ENCODE measurements at regions not wholly inside any gene's neighbourhood (a gene's known extent, or its start where the extent isn't known, plus 50 kb on each side); places are given as distances from the start of the nearest gene placed in this dataset.

GRCh38 chr10:121300723-121301122 lies 297.5 kb downstream of the FGFR2 start:
- H3K9me3 Mint-ChIP-seq, result no peaks in the 10 kb centered on the region
- DNase-seq, result no peak
- H3K36me3 Mint-ChIP-seq (ENCODE audit: low read depth), result no peaks in the 10 kb centered on the region
- H3K27me3 Mint-ChIP-seq, result peaks cover 2% of the 10 kb centered on the region
- ATAC-seq, result no peak
- no peaks in the 10 kb centered on the region for H3K4me1 Mint-ChIP-seq
- H3K27ac Mint-ChIP-seq, result no peak overlapping the region
- H3K4me3 Mint-ChIP-seq, result no peak overlapping the region

- ATAC-seq (no peak), DNase-seq (no peak)
- Mint-ChIP-seq H3K4me1 (no peaks in the 10 kb centered on the region), H3K9me3 (no peaks in the 10 kb centered on the region), H3K27ac (no peak overlapping the region), H3K4me3 (no peak overlapping the region), H3K36me3 (ENCODE audit: low read depth) (no peaks in the 10 kb centered on the region), H3K27me3 (peaks cover 2% of the 10 kb centered on the region)
These were observed 295.6 kb downstream of the FGFR2 start for GRCh38 chr10:121302541-121303180.

- Mint-ChIP-seq H3K9me3 (no peaks in the 10 kb centered on the region), H3K4me3 (no peak overlapping the region), H3K36me3 (ENCODE audit: low read depth) (no peaks in the 10 kb centered on the region), H3K27ac (no peak overlapping the region), H3K27me3 (peaks cover 2% of the 10 kb centered on the region), H3K4me1 (no peaks in the 10 kb centered on the region)
- DNase-seq (no peak), ATAC-seq (no peak)
These were observed 294.9 kb downstream of the FGFR2 start for GRCh38 chr10:121303287-121303890.

- DNase-seq (no peak), ATAC-seq (no peak)
- H3K4me1 Mint-ChIP-seq, result no peaks in the 10 kb centered on the region
- no peaks in the 10 kb centered on the region for H3K36me3 Mint-ChIP-seq (ENCODE audit: low read depth)
- H3K27me3 Mint-ChIP-seq, result peaks cover 2% of the 10 kb centered on the region
- H3K27ac Mint-ChIP-seq, result no peak overlapping the region
- no peaks in the 10 kb centered on the region for H3K9me3 Mint-ChIP-seq
- H3K4me3 Mint-ChIP-seq, result no peak overlapping the region
These were observed 293.2 kb downstream of the FGFR2 start for GRCh38 chr10:121305066-121305465.

GRCh38 chr10:121306159-121306673 lies 292.0 kb downstream of the FGFR2 start:
- H3K4me3 Mint-ChIP-seq, result no peak overlapping the region
- H3K9me3 Mint-ChIP-seq, result no peaks in the 10 kb centered on the region
- no peaks in the 10 kb centered on the region for H3K4me1 Mint-ChIP-seq
- H3K27me3 Mint-ChIP-seq, result peaks cover 2% of the 10 kb centered on the region
- DNase-seq (no peak), ATAC-seq (no peak)
- H3K27ac Mint-ChIP-seq, result no peak overlapping the region
- H3K36me3 Mint-ChIP-seq (ENCODE audit: low read depth), result no peaks in the 10 kb centered on the region

GRCh38 chr10:121307411-121307980 lies 290.7 kb downstream of the FGFR2 start:
- no peaks in the 10 kb centered on the region for H3K27me3 Mint-ChIP-seq
- H3K9me3 Mint-ChIP-seq, result no peaks in the 10 kb centered on the region
- no peak overlapping the region for H3K27ac Mint-ChIP-seq
- H3K4me1 Mint-ChIP-seq, result no peaks in the 10 kb centered on the region
- DNase-seq (no peak), ATAC-seq (no peak)
- no peak overlapping the region for H3K4me3 Mint-ChIP-seq
- no peaks in the 10 kb centered on the region for H3K36me3 Mint-ChIP-seq (ENCODE audit: low read depth)

GRCh38 chr10:121308020-121308419 lies 290.2 kb downstream of the FGFR2 start:
- no peak for DNase-seq
- no peaks in the 10 kb centered on the region for H3K36me3 Mint-ChIP-seq (ENCODE audit: low read depth)
- no peaks in the 10 kb centered on the region for H3K4me1 Mint-ChIP-seq
- H3K27ac Mint-ChIP-seq, result no peak overlapping the region
- ATAC-seq, result no peak
- H3K9me3 Mint-ChIP-seq, result no peaks in the 10 kb centered on the region
- H3K27me3 Mint-ChIP-seq, result no peaks in the 10 kb centered on the region
- H3K4me3 Mint-ChIP-seq, result no peak overlapping the region

GRCh38 chr10:121309164-121309563 lies 289.1 kb downstream of the FGFR2 start:
- Mint-ChIP-seq H3K4me1 (no peaks in the 10 kb centered on the region), H3K27me3 (no peaks in the 10 kb centered on the region), H3K9me3 (no peaks in the 10 kb centered on the region), H3K36me3 (ENCODE audit: low read depth) (no peaks in the 10 kb centered on the region), H3K27ac (no peak overlapping the region), H3K4me3 (no peak overlapping the region)
- DNase-seq (no peak), ATAC-seq (no peak)

- Mint-ChIP-seq H3K27me3 (no peaks in the 10 kb centered on the region), H3K9me3 (no peaks in the 10 kb centered on the region), H3K27ac (no peak overlapping the region), H3K4me3 (no peak overlapping the region), H3K4me1 (no peaks in the 10 kb centered on the region), H3K36me3 (ENCODE audit: low read depth) (no peaks in the 10 kb centered on the region)
- DNase-seq, result no peak
- no peak for ATAC-seq
These were observed 288.0 kb downstream of the FGFR2 start for GRCh38 chr10:121310151-121310711.

- no peaks in the 10 kb centered on the region for H3K4me1 Mint-ChIP-seq
- no peak overlapping the region for H3K4me3 Mint-ChIP-seq
These were observed 286.3 kb downstream of the FGFR2 start for GRCh38 chr10:121311812-121312443.

GRCh38 chr10:121312587-121312986 lies 285.7 kb downstream of the FGFR2 start:
- Mint-ChIP-seq H3K27me3 (no peaks in the 10 kb centered on the region), H3K9me3 (no peaks in the 10 kb centered on the region), H3K4me1 (no peaks in the 10 kb centered on the region), H3K27ac (no peak overlapping the region), H3K36me3 (ENCODE audit: low read depth) (no peaks in the 10 kb centered on the region), H3K4me3 (no peak overlapping the region)
- DNase-seq, result no peak
- ATAC-seq, result no peak

More at GRCh38 chr10:121311812-121312443, 286.3 kb downstream of the FGFR2 start:
- H3K9me3 Mint-ChIP-seq, result no peaks in the 10 kb centered on the region
- no peak for DNase-seq
- no peaks in the 10 kb centered on the region for H3K27me3 Mint-ChIP-seq
- H3K36me3 Mint-ChIP-seq (ENCODE audit: low read depth), result no peaks in the 10 kb centered on the region
- ATAC-seq, result no peak
- H3K27ac Mint-ChIP-seq, result no peak overlapping the region

- Mint-ChIP-seq H3K36me3 (ENCODE audit: low read depth) (no peaks in the 10 kb centered on the region), H3K4me1 (no peaks in the 10 kb centered on the region), H3K4me3 (no peak overlapping the region), H3K27me3 (no peaks in the 10 kb centered on the region), H3K27ac (no peak overlapping the region), H3K9me3 (no peaks in the 10 kb centered on the region)
- DNase-seq, result no peak
- ATAC-seq, result no peak
These were observed 284.9 kb downstream of the FGFR2 start for GRCh38 chr10:121313119-121313875.

- DNase-seq (no peak), ATAC-seq (no peak)
- H3K4me3 Mint-ChIP-seq, result no peak overlapping the region
- no peaks in the 10 kb centered on the region for H3K4me1 Mint-ChIP-seq
- no peaks in the 10 kb centered on the region for H3K36me3 Mint-ChIP-seq (ENCODE audit: low read depth)
- no peak overlapping the region for H3K27ac Mint-ChIP-seq
- H3K9me3 Mint-ChIP-seq, result peaks cover 3% of the 10 kb centered on the region
- no peaks in the 10 kb centered on the region for H3K27me3 Mint-ChIP-seq
These were observed 281.8 kb downstream of the FGFR2 start for GRCh38 chr10:121316432-121316831.

- peaks cover 3% of the 10 kb centered on the region for H3K9me3 Mint-ChIP-seq
- no peaks in the 10 kb centered on the region for H3K36me3 Mint-ChIP-seq (ENCODE audit: low read depth)
- no peak overlapping the region for H3K27ac Mint-ChIP-seq
- ATAC-seq, result no peak
- no peak overlapping the region for H3K4me3 Mint-ChIP-seq
- no peaks in the 10 kb centered on the region for H3K27me3 Mint-ChIP-seq
- H3K4me1 Mint-ChIP-seq, result no peaks in the 10 kb centered on the region
- DNase-seq, result no peak
These were observed 280.9 kb downstream of the FGFR2 start for GRCh38 chr10:121317374-121317773.
